K562 (cell line): ENCODE measurements at regions not wholly inside any gene's neighbourhood (a gene's known extent, or its start where the extent isn't known, plus 50 kb on each side); places are given as distances from the start of the nearest gene placed in this dataset.

ENCODE experiments used
- ATAC-seq: fragments of 200-7000 bp; cut with Tn5 transposase; 3 replicates; pipeline ENCODE4 v1.9.1; 2020; ENCODE audit warnings: moderate library complexity
- BruUV-seq: library from RNA; stranded (reverse); fragments of 400-500 nt; replicated peaks from 2 replicates; lab custom pipeline; 2021; lab: Mats Ljungman, UMichigan
- CTCF ChIA-PET: fragments of 300-600 bp; formaldehyde crosslinking; extraction: SDS; loops from one replicate; lab custom pipeline; 2021; ENCODE audit warnings: low intra/inter-chr PET ratio; lab: Yijun Ruan, JAX
- POLR2A ChIA-PET: fragments of 300-600, 350-650 bp; sonication (Branson Sonifier 250); formaldehyde crosslinking; extraction: SDS; loops from one replicate; lab custom pipeline; 2021; ENCODE audit warnings: antibody characterized with exemption, inconsistent platforms; lab: Yijun Ruan, JAX
- DNase-seq, 4 experiments: peaks; one replicate each; pipeline versions ENCODE4 v3.0.0 to v3.0.0-alpha.2; 2011 to 2018; ENCODE audit warnings: low spot score in 3 of 4, mixed read lengths in 3 of 4; ENCODE audit errors: extremely low read depth in 1 of 4
- FAIRE-seq: peaks from 2 replicates; lab custom pipeline; 2011; peaks lifted over from hg19 to GRCh38; lab: Jason Lieb, UNC
- H2AFZ ChIP-seq: 2 replicates; pipeline ENCODE4 v1.6.0; 2011; ENCODE audit warnings: low read depth, low read length, control low read depth, inconsistent platforms
- H3K27ac ChIP-seq: fragments of 200-600 bp; 3 replicates; pipeline ENCODE4 v1.8.0; 2011; ENCODE audit warnings: low read depth, mild to moderate bottlenecking, control low read depth, inconsistent platforms, low read length, moderate library complexity, mixed read lengths; ENCODE audit errors: extremely low read depth
- H3K27me3 ChIP-seq, 2 experiments: fragments of 300-600 bp in 1 of 2; 2 replicates in 1 of 2; 3 replicates in 1 of 2; pipeline versions ENCODE4 v1.6.0 to v1.8.0; 2011; ENCODE audit warnings: inconsistent platforms in 2 of 2, low read length in 2 of 2, mild to moderate bottlenecking in 1 of 2, mixed read lengths in 1 of 2, moderate library complexity in 1 of 2; ENCODE audit not compliant: control insufficient read depth in 2 of 2, insufficient read depth in 2 of 2
- H3K36me3 ChIP-seq: fragments of 300-600 bp; 3 replicates; pipeline ENCODE4 v1.8.0; 2011; ENCODE audit warnings: mild to moderate bottlenecking, low read length, inconsistent platforms; ENCODE audit not compliant: control insufficient read depth, insufficient read depth
- H3K4me1 ChIP-seq, 2 experiments: fragments of 200-600 bp in 1 of 2; replicated peaks in 1 of 2; 2 replicates in 1 of 2; 3 replicates in 1 of 2; pipeline versions ENCODE4 v1.5.1 to v1.8.0; 2011; ENCODE audit warnings: inconsistent platforms in 2 of 2, low read length in 2 of 2, mild to moderate bottlenecking in 1 of 2, mixed read lengths in 1 of 2, moderate library complexity in 1 of 2; ENCODE audit not compliant: control insufficient read depth in 2 of 2, insufficient read depth in 2 of 2
- H3K4me2 ChIP-seq: 2 replicates; pipeline ENCODE4 v1.6.1; 2011; ENCODE audit warnings: low read length, control low read depth, inconsistent platforms, mixed read lengths; ENCODE audit not compliant: insufficient read depth
- H3K4me3 ChIP-seq: fragments of 200-600 bp; sonication (generic), shearing (Covaris generic); 2 replicates; pipeline ENCODE4 v1.5.1; 2016; ENCODE audit warnings: control low read depth, inconsistent platforms
- H3K79me2 ChIP-seq: fragments of 200-600 bp; 3 replicates; pipeline ENCODE4 v1.8.0; 2011; ENCODE audit warnings: low read length, inconsistent platforms; ENCODE audit not compliant: control insufficient read depth, insufficient read depth
- H3K9ac ChIP-seq, 2 experiments: 2 replicates each; pipeline versions ENCODE4 v1.6.0 to v1.6.1; 2011; ENCODE audit warnings: low read depth in 2 of 2, low read length in 2 of 2, control low read depth in 1 of 2, inconsistent platforms in 1 of 2, mild to moderate bottlenecking in 1 of 2, mixed read lengths in 1 of 2; ENCODE audit not compliant: insufficient read depth in 1 of 2
- H3K9me1 ChIP-seq: one replicate; pipeline ENCODE4 v1.6.0; 2011; ENCODE audit warnings: inconsistent platforms, mild to moderate bottlenecking, low read length, moderate library complexity; ENCODE audit not compliant: control insufficient read depth, insufficient read depth
- H3K9me3 ChIP-seq: replicated peaks from 2 replicates; pipeline ENCODE4 v1.5.1; 2011; ENCODE audit warnings: low read depth, low read length, inconsistent platforms; ENCODE audit not compliant: control insufficient read depth, insufficient read depth
- H4K20me1 ChIP-seq: replicated peaks from 2 replicates; pipeline ENCODE4 v1.6.1; 2011; ENCODE audit warnings: low read length, inconsistent platforms, mixed read lengths; ENCODE audit not compliant: control insufficient read depth, insufficient read depth
- CEBPB ChIP-seq: fragments of 450-650 bp; IDR thresholded peaks from 2 replicates; pipeline ENCODE4 v1.6.1; 2016; ENCODE audit warnings: missing genetic modification characterization, missing compliant biosample characterization
- ESRRA ChIP-seq: fragments of 450-650 bp; IDR thresholded peaks from 2 replicates; pipeline ENCODE4 v1.6.1; 2014; ENCODE audit warnings: low read depth, mild to moderate bottlenecking, moderate library complexity, borderline replicate concordance
- FOS ChIP-seq: IDR thresholded peaks from 3 replicates; pipeline ENCODE4 v1.6.1; 2011; ENCODE audit not compliant: insufficient read length; ENCODE audit errors: extremely low read depth
- GATAD2B ChIP-seq: fragments of 450-650 bp; IDR thresholded peaks from 2 replicates; pipeline ENCODE4 v1.6.1; 2017; ENCODE audit warnings: mild to moderate bottlenecking, borderline replicate concordance
- NUFIP1 ChIP-seq: fragments of 450-650 bp; IDR thresholded peaks from 2 replicates; pipeline ENCODE4 v1.6.1; 2018; ENCODE audit not compliant: partially characterized antibody
- RBM34 ChIP-seq: fragments of 200-400 bp; formaldehyde crosslinking; IDR thresholded peaks from 2 replicates; pipeline ENCODE4 v1.6.1; 2018; ENCODE audit warnings: low read length, borderline replicate concordance; ENCODE audit not compliant: insufficient read depth
- STAT5A ChIP-seq: IDR thresholded peaks from 2 replicates; pipeline ENCODE4 v1.6.1; 2012; ENCODE audit warnings: low read length, inconsistent platforms, borderline replicate concordance
- ZNF124 ChIP-seq: sonication (generic); formaldehyde crosslinking; IDR thresholded peaks from 2 replicates; pipeline ENCODE4 v1.8.1; 2022; ENCODE audit warnings: missing genetic modification reagents
- ZNF133 ChIP-seq: fragments of 250-450 bp; sonication (Bioruptor Pico); IDR thresholded peaks from 2 replicates; pipeline ENCODE4 v1.4.0; 2020; ENCODE audit warnings: mild to moderate bottlenecking
- ZNF717 ChIP-seq: fragments of 250-450 bp; sonication (Bioruptor Pico); IDR thresholded peaks from 2 replicates; pipeline ENCODE4 v1.5.0; 2021
- ZNF764 ChIP-seq: fragments of 250-450 bp; sonication (Bioruptor Pico); IDR thresholded peaks from 2 replicates; pipeline ENCODE4 v1.4.0; 2020; ENCODE audit warnings: low read depth, mild to moderate bottlenecking, moderate library complexity
- WGBS: fragments of 100-300 bp; shearing (Covaris generic); methylation state at CpG from one replicate; pipeline ENCODE4 v1.1.6; 2016; ENCODE audit warnings: low coverage, mixed read lengths; ENCODE audit not compliant: insufficient coverage; ENCODE audit errors: missing lambda C conversion rate; 5-methylcytosine and 5-hydroxymethylcytosine counted together
- in situ Hi-C: fragments of 300-500 bp; cut with MboI; formaldehyde crosslinking; loops from 4 replicates; pipeline ENCODE4 v1.15.0; 2018; ENCODE audit warnings: inconsistent platforms, mixed read lengths
- intact Hi-C: fragments of 100-400 bp; cut with micrococcal nuclease; formaldehyde crosslinking; loops from 2 replicates; pipeline ENCODE4 v1.14.2; 2022
- TF ChIP-seq, protein P1 (sequence below): sonication (generic); formaldehyde crosslinking; IDR thresholded peaks from 2 replicates; pipeline ENCODE4 v1.8.0; 2022; ENCODE audit warnings: mild to moderate bottlenecking, missing genetic modification reagents
- TF ChIP-seq, protein P2 (sequence below): fragments of 250-450 bp; sonication (Bioruptor Pico); IDR thresholded peaks from 2 replicates; pipeline ENCODE4 v1.8.0; 2022; ENCODE audit warnings: inconsistent platforms

DNA sequence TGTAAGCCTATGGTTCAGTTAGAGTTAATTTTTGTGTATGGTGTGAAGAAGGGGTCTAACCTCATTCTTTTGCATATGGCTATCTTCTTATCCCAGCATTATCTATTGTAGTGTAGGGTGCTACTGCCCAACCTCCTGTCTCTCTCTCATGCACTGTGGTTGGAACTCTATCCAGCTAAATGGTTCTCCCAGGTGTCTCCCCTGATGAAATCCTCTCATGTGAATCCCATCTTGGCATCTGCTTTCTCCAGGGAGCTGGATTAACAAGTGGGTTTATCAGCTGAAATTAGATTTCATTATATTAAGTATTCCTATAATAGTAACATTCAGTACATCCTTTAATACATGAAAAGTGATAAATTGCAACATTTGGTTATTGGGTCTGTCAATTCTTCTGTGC lies 224.7 kb upstream of the SFRP2 start (continued):
- TF ChIP-seq, protein P1, sequence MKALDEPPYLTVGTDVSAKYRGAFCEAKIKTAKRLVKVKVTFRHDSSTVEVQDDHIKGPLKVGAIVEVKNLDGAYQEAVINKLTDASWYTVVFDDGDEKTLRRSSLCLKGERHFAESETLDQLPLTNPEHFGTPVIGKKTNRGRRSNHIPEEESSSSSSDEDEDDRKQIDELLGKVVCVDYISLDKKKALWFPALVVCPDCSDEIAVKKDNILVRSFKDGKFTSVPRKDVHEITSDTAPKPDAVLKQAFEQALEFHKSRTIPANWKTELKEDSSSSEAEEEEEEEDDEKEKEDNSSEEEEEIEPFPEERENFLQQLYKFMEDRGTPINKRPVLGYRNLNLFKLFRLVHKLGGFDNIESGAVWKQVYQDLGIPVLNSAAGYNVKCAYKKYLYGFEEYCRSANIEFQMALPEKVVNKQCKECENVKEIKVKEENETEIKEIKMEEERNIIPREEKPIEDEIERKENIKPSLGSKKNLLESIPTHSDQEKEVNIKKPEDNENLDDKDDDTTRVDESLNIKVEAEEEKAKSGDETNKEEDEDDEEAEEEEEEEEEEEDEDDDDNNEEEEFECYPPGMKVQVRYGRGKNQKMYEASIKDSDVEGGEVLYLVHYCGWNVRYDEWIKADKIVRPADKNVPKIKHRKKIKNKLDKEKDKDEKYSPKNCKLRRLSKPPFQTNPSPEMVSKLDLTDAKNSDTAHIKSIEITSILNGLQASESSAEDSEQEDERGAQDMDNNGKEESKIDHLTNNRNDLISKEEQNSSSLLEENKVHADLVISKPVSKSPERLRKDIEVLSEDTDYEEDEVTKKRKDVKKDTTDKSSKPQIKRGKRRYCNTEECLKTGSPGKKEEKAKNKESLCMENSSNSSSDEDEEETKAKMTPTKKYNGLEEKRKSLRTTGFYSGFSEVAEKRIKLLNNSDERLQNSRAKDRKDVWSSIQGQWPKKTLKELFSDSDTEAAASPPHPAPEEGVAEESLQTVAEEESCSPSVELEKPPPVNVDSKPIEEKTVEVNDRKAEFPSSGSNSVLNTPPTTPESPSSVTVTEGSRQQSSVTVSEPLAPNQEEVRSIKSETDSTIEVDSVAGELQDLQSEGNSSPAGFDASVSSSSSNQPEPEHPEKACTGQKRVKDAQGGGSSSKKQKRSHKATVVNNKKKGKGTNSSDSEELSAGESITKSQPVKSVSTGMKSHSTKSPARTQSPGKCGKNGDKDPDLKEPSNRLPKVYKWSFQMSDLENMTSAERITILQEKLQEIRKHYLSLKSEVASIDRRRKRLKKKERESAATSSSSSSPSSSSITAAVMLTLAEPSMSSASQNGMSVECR = no peak
- TF ChIP-seq STAT5A (no peak), FOS (no peak), ZNF717 (CRISPR knock-in tag) (no peak), ESRRA (no peak)

- no peak for ATAC-seq
- no peak overlapping the region for H3K4me2 ChIP-seq
- FAIRE-seq = no peak
- no peak overlapping the region for H2AFZ ChIP-seq
- DNase-seq = no peak
- intact Hi-C loops (no loop called here), in situ Hi-C loops (no loop called here)
- H3K4me1 ChIP-seq = no peaks in the 10 kb centered on the region
- H3K27me3 ChIP-seq = 0 out of 5 replicates have a peak, but pooled peaks cover 0 to 5% of the 10 kb centered on the region in 2 experiments
- H3K9me1 ChIP-seq = no peaks in the 10 kb centered on the region
- H3K36me3 ChIP-seq = no peaks in the 10 kb centered on the region
- H3K9me3 ChIP-seq = no peaks in the 10 kb centered on the region
- H3K4me3 ChIP-seq = no peak overlapping the region
- CTCF ChIA-PET = no interaction called here
- 1% methylated on average over 7 of the region's 7 CpGs for WGBS
- POLR2A ChIA-PET = interaction anchor here (0.7 to 0.8 kb wide), 2 partner anchors 40 to 95 kb away, joined by 3 read pairs; no protein-coding TSS in a partner anchor
- H4K20me1 ChIP-seq = no peaks in the 10 kb centered on the region
- no TSS peak for BruUV-seq
- no peak overlapping the region for H3K27ac ChIP-seq
- no peaks in the 10 kb centered on the region for H3K79me2 ChIP-seq
- H3K9ac ChIP-seq = no peak overlapping the region
- no peak for TF ChIP-seq ZNF124
- TF ChIP-seq, protein P2, sequence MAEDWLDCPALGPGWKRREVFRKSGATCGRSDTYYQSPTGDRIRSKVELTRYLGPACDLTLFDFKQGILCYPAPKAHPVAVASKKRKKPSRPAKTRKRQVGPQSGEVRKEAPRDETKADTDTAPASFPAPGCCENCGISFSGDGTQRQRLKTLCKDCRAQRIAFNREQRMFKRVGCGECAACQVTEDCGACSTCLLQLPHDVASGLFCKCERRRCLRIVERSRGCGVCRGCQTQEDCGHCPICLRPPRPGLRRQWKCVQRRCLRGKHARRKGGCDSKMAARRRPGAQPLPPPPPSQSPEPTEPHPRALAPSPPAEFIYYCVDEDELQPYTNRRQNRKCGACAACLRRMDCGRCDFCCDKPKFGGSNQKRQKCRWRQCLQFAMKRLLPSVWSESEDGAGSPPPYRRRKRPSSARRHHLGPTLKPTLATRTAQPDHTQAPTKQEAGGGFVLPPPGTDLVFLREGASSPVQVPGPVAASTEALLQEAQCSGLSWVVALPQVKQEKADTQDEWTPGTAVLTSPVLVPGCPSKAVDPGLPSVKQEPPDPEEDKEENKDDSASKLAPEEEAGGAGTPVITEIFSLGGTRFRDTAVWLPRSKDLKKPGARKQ (CRISPR knock-in tag) = no peak
- no peak for TF ChIP-seq NUFIP1
- no peak for TF ChIP-seq ESRRA
- no peak for TF ChIP-seq ZNF764 (CRISPR knock-in tag)
- TF ChIP-seq RBM34 = no peak
- TF ChIP-seq CEBPB (tag) = no peak
- no peak for TF ChIP-seq GATAD2B
- TF ChIP-seq ZNF133 (CRISPR knock-in tag) = no peak
These were observed 221.5 kb upstream of the SFRP2 start for GRCh38 chr4:154010371-154010770.
